Mucosa of rectum (tissue), 2 donors: ENCODE measurements at regions not wholly inside any gene's neighbourhood (a gene's known extent, or its start where the extent isn't known, plus 50 kb on each side); places are given as distances from the start of the nearest gene placed in this dataset.

ENCODE experiments used
- H3K27ac ChIP-seq, 2 donors: one replicate each; pipeline ENCODE4 v1.7.0; 2013; ENCODE audit warnings: inconsistent platforms in 2 of 2, low read depth in 2 of 2, low read length in 2 of 2
- H3K27me3 ChIP-seq, 2 donors: one replicate each; pipeline ENCODE4 v1.7.0; 2013; ENCODE audit warnings: low read length in 2 of 2; ENCODE audit not compliant: control insufficient read depth in 2 of 2, insufficient read depth in 2 of 2
- H3K36me3 ChIP-seq, 2 donors: one replicate each; pipeline ENCODE4 v1.7.0; 2013; ENCODE audit warnings: low read length in 2 of 2; ENCODE audit not compliant: control insufficient read depth in 2 of 2, insufficient read depth in 2 of 2
- H3K4me1 ChIP-seq, 2 donors: one replicate each; pipeline ENCODE4 v1.7.0; 2013; ENCODE audit warnings: low read length in 2 of 2, mild to moderate bottlenecking in 1 of 2; ENCODE audit not compliant: control insufficient read depth in 2 of 2, insufficient read depth in 2 of 2
- H3K4me3 ChIP-seq, 2 donors: one replicate each; pipeline ENCODE4 v1.7.0; 2013; ENCODE audit warnings: low read length in 2 of 2
- H3K9ac ChIP-seq, 2 donors: one replicate each; pipeline ENCODE4 v1.7.0; 2013; ENCODE audit warnings: low read length in 2 of 2, low read depth in 1 of 2, mild to moderate bottlenecking in 1 of 2
- H3K9me3 ChIP-seq, 2 donors: one replicate each; pipeline ENCODE4 v1.7.0; 2013; ENCODE audit warnings: low read length in 2 of 2; ENCODE audit not compliant: control insufficient read depth in 2 of 2
- donor health status: healthy.
- donor health status: Normal muscosa, but diverticular disease.

- Histone ChIP-seq H3K4me1 (peaks cover 0 to 2% of the 10 kb centered on the region in 2 donors), H3K27me3 (no peaks in the 10 kb centered on the region), H3K27ac (no peak overlapping the region), H3K9ac (no peak overlapping the region), H3K4me3 (no peak overlapping the region), H3K9me3 (no peaks in the 10 kb centered on the region), H3K36me3 (no peaks in the 10 kb centered on the region)
These were observed 144.9 kb upstream of the HDAC9 start for GRCh38 chr7:18350678-18351077.

- H3K9me3 ChIP-seq = no peaks in the 10 kb centered on the region
- no peak overlapping the region for H3K9ac ChIP-seq
- H3K4me1 ChIP-seq = peaks cover 2 to 5% of the 10 kb centered on the region in 2 donors
- no peaks in the 10 kb centered on the region for H3K36me3 ChIP-seq
- no peaks in the 10 kb centered on the region for H3K27me3 ChIP-seq
- H3K4me3 ChIP-seq = no peak overlapping the region
- H3K27ac ChIP-seq = no peak overlapping the region
These were observed 143.0 kb upstream of the HDAC9 start for GRCh38 chr7:18352339-18353255.

- no peaks in the 10 kb centered on the region for H3K9me3 ChIP-seq
- H3K27ac ChIP-seq = no peak overlapping the region
- no peaks in the 10 kb centered on the region for H3K36me3 ChIP-seq
- peaks cover 2 to 5% of the 10 kb centered on the region in 2 donors for H3K4me1 ChIP-seq
- no peaks in the 10 kb centered on the region for H3K27me3 ChIP-seq
- H3K9ac ChIP-seq = no peak overlapping the region
- no peak overlapping the region for H3K4me3 ChIP-seq
These were observed 142.2 kb upstream of the HDAC9 start for GRCh38 chr7:18353339-18353738.

GRCh38 chr7:18354108-18355085, 141.2 kb upstream of the HDAC9 start:
- no peaks in the 10 kb centered on the region for H3K27me3 ChIP-seq
- H3K27ac ChIP-seq = no peak overlapping the region
- no peaks in the 10 kb centered on the region for H3K36me3 ChIP-seq
- peaks cover 2 to 5% of the 10 kb centered on the region in 2 donors for H3K4me1 ChIP-seq
- H3K4me3 ChIP-seq = no peak overlapping the region
- no peaks in the 10 kb centered on the region for H3K9me3 ChIP-seq
- no peak overlapping the region for H3K9ac ChIP-seq

GRCh38 chr7:18356191-18356645, 139.3 kb upstream of the HDAC9 start:
- no peak overlapping the region for H3K27ac ChIP-seq
- no peak overlapping the region for H3K9ac ChIP-seq
- H3K9me3 ChIP-seq = no peaks in the 10 kb centered on the region
- peaks cover 2 to 5% of the 10 kb centered on the region in 2 donors for H3K4me1 ChIP-seq
- no peaks in the 10 kb centered on the region for H3K27me3 ChIP-seq
- no peaks in the 10 kb centered on the region for H3K36me3 ChIP-seq
- H3K4me3 ChIP-seq = peak overlapping the region in 1 of 2 donors; percentile 55

- Histone ChIP-seq H3K27me3 (no peaks in the 10 kb centered on the region), H3K36me3 (no peaks in the 10 kb centered on the region), H3K9ac (no peak overlapping the region), H3K4me1 (peaks cover 2 to 5% of the 10 kb centered on the region in 2 donors), H3K9me3 (no peaks in the 10 kb centered on the region), H3K4me3 (no peak overlapping the region), H3K27ac (no peak overlapping the region)
These were observed 137.9 kb upstream of the HDAC9 start for GRCh38 chr7:18357691-18358090.

GRCh38 chr7:18361756-18362155, 133.8 kb upstream of the HDAC9 start:
- H3K9ac ChIP-seq = no peak overlapping the region
- H3K4me1 ChIP-seq = no peaks in the 10 kb centered on the region
- H3K4me3 ChIP-seq = no peak overlapping the region
- no peaks in the 10 kb centered on the region for H3K9me3 ChIP-seq
- H3K27ac ChIP-seq = no peak overlapping the region
- no peaks in the 10 kb centered on the region for H3K27me3 ChIP-seq
- no peaks in the 10 kb centered on the region for H3K36me3 ChIP-seq

GRCh38 chr7:18363751-18364380, 131.7 kb upstream of the HDAC9 start:
- no peak overlapping the region for H3K4me3 ChIP-seq
- no peaks in the 10 kb centered on the region for H3K36me3 ChIP-seq
- H3K27me3 ChIP-seq = no peaks in the 10 kb centered on the region
- no peaks in the 10 kb centered on the region for H3K9me3 ChIP-seq
- no peak overlapping the region for H3K9ac ChIP-seq
- H3K4me1 ChIP-seq = no peaks in the 10 kb centered on the region
- H3K27ac ChIP-seq = no peak overlapping the region

GRCh38 chr7:18364396-18364795, 131.2 kb upstream of the HDAC9 start:
- Histone ChIP-seq H3K36me3 (no peaks in the 10 kb centered on the region), H3K4me1 (no peaks in the 10 kb centered on the region), H3K4me3 (no peak overlapping the region), H3K9ac (no peak overlapping the region), H3K27ac (no peak overlapping the region), H3K9me3 (no peaks in the 10 kb centered on the region), H3K27me3 (no peaks in the 10 kb centered on the region)
